Stimulated activated naive CD8-positive, alpha-beta T cell treated with anti-CD3 and anti-CD28 coated beads, Interleukin-15, amount 100 ng/mL, for 72 hours (primary cell): ENCODE measurements at regions not wholly inside any gene's neighbourhood (a gene's known extent, or its start where the extent isn't known, plus 50 kb on each side); places are given as distances from the start of the nearest gene placed in this dataset.

Experiments
- ATAC-seq: fragments of 150-1000 bp; cut with Tn5 transposase; 2 replicates; pipeline ENCODE4 v1.10.0; 2021; ENCODE audit warnings: mild to moderate bottlenecking, moderate library complexity
- DNase-seq, 2 donors: peaks; one replicate each; pipeline ENCODE4 v3.0.0; 2021 to 2022
- H3K27ac Mint-ChIP-seq, 2 donors: one replicate each; pipeline ENCODE4 v1.8.0; 2022; ENCODE audit warnings: mild to moderate bottlenecking in 2 of 2, mixed read lengths in 2 of 2, moderate library complexity in 2 of 2
- H3K27me3 Mint-ChIP-seq: one replicate; pipeline ENCODE4 v1.8.0; 2022; ENCODE audit warnings: mixed read lengths
- H3K4me1 Mint-ChIP-seq: one replicate; pipeline ENCODE4 v1.8.0; 2022; ENCODE audit warnings: mild to moderate bottlenecking, mixed read lengths
- H3K4me3 Mint-ChIP-seq, 2 donors: one replicate each; pipeline ENCODE4 v1.8.0; 2022; ENCODE audit warnings: mild to moderate bottlenecking in 2 of 2, mixed read lengths in 2 of 2, moderate library complexity in 1 of 2
- H3K9me3 Mint-ChIP-seq, 2 donors: one replicate each; pipeline ENCODE4 v1.8.0; 2022; ENCODE audit warnings: mixed read lengths in 2 of 2

GRCh38 chr1:184222652-184223052 is 164.2 kb upstream of the C1orf21 start:
- Mint-ChIP-seq H3K9me3 (no peaks in the 10 kb centered on the region), H3K27me3 (peaks cover 27% of the 10 kb centered on the region), H3K4me1 (no peaks in the 10 kb centered on the region), H3K27ac (no peak overlapping the region), H3K4me3 (no peak overlapping the region)
- DNase-seq (peak; percentile 25 to 37), ATAC-seq (no peak)

GRCh38 chr1:184223216-184223615 is 163.6 kb upstream of the C1orf21 start:
- DNase-seq (no peak), ATAC-seq (peak; percentile 39)
- H3K4me3 Mint-ChIP-seq, result no peak overlapping the region
- no peaks in the 10 kb centered on the region for H3K9me3 Mint-ChIP-seq
- peaks cover 26% of the 10 kb centered on the region for H3K27me3 Mint-ChIP-seq
- no peaks in the 10 kb centered on the region for H3K4me1 Mint-ChIP-seq
- H3K27ac Mint-ChIP-seq, result no peak overlapping the region

DNA sequence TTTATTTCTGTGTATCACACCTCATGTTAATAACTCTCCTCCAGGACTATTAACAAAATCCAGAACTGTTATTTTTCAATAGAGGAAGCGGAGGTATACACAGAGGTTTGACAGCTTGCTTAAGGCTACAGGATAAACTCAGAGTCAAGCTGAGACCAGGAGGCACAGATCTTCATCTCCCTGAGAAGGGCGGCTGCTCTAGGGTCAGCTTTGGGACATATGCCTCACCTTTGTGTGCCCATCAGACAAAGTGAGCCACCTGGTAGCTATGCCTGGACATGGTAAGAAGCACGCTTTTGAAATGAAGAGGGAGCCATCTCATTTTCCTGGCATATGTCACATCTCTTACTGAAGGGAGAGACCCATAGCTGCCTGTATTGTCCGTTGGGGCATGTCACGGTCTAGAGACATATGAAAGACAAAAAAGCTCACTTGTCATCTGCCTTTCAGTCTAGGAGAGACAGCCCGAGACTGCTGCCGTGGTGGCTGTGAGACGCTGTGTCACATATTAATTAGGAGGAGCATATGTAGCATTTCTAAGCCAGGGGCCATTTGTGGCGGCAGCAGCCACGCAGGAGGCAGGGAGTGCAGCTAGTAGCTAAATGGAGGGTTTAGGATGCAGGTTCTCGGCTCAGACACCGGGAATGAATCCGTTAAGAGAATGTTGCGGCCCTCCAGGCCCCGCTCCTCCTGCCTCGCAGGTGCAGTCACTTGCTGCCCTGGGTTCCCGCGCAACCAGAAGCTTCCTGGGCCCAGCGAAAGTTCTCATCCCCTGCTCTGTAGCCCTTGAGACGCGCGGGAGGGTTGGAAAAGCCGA is 161.3 kb upstream of the C1orf21 start:
- Mint-ChIP-seq H3K4me1 (no peaks in the 10 kb centered on the region), H3K27me3 (peaks cover 15% of the 10 kb centered on the region), H3K27ac (peak overlapping the region in 1 of 2 donors; percentile 42), H3K4me3 (no peak overlapping the region), H3K9me3 (no peaks in the 10 kb centered on the region)
- no peak for DNase-seq
- peak; percentile 9 for ATAC-seq

GRCh38 chr1:184226100-184226487 is 160.7 kb upstream of the C1orf21 start:
- Mint-ChIP-seq H3K4me3 (no peak overlapping the region), H3K9me3 (no peaks in the 10 kb centered on the region), H3K4me1 (no peaks in the 10 kb centered on the region), H3K27ac (no peak overlapping the region), H3K27me3 (peaks cover 15% of the 10 kb centered on the region)
- DNase-seq (no peak), ATAC-seq (peak; percentile 18)

DNA sequence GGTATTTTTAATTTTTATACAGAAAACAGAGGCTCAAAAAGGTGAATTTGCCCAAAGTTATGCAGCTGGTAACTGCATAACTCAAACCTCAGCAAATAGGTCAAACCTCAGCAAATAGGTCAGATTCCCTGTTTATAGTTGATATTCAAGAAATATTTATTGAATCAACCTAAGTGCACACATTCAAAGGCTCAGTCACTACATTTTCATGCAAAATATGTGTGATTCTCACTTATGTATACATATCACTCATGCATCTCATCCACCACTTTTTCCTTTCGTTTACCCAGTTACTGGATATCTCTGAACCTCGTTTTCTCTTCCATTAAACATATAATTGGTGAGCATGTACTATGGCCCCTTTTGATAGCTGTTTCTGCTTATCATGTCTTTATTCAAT is 158.3 kb upstream of the C1orf21 start:
- peaks cover 0 to under 1% of the 10 kb centered on the region in 2 donors for H3K9me3 Mint-ChIP-seq
- H3K4me3 Mint-ChIP-seq, result no peak overlapping the region
- DNase-seq, result no peak
- no peaks in the 10 kb centered on the region for H3K4me1 Mint-ChIP-seq
- H3K27ac Mint-ChIP-seq, result no peak overlapping the region
- no peak for ATAC-seq
- H3K27me3 Mint-ChIP-seq, result peaks cover 23% of the 10 kb centered on the region

DNA sequence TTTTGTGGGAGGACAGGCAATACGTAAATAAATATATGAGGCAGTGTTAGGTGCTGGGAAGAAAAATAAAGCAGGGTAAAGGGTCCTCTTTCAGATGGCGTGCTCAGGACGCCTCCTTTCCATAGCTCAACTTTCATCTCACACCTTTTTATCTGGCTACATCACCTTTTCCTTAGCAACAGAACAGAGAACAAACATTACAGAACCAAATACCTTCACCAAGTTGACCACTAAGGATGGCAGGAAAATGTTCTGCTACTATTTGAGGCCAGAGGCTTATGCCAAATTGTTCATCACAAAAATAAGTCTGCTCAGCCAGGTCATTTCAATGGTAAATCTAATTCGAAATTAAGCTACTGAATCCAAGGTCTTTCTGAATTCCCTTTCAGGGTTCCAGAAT is 149.2 kb upstream of the C1orf21 start:
- DNase-seq, result no peak
- Mint-ChIP-seq H3K9me3 (peaks cover 0 to 18% of the 10 kb centered on the region in 2 donors), H3K4me1 (no peaks in the 10 kb centered on the region)

DNA sequence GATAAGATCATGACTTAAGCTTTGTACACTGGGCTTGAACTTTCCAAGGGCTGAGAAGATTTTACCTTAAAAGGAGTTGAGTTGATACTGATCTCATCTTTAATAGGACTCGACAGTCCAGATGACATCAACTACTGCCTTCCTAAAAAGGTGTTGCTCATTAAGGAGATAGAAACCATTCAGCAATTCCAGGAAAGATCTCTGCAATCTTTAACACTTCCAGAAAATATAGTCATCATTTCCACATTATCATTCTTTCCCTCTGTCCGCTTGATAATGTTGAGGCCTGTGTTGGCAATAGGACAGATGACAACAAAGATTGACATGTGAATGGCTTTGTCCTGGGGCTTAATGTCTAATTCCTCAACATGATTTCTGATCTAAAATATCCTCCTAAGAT is 145.4 kb upstream of the C1orf21 start:
- no peak for DNase-seq
- no peaks in the 10 kb centered on the region for H3K9me3 Mint-ChIP-seq
- no peak for ATAC-seq
- peaks cover 7% of the 10 kb centered on the region for H3K27me3 Mint-ChIP-seq
- no peaks in the 10 kb centered on the region for H3K4me1 Mint-ChIP-seq
- no peak overlapping the region for H3K27ac Mint-ChIP-seq
- no peak overlapping the region for H3K4me3 Mint-ChIP-seq

More for the DNA sequence above, 149.2 kb upstream of the C1orf21 start:
- ATAC-seq, result no peak
- peaks cover 17% of the 10 kb centered on the region for H3K27me3 Mint-ChIP-seq
- no peak overlapping the region for H3K27ac Mint-ChIP-seq
- no peak overlapping the region for H3K4me3 Mint-ChIP-seq

DNA sequence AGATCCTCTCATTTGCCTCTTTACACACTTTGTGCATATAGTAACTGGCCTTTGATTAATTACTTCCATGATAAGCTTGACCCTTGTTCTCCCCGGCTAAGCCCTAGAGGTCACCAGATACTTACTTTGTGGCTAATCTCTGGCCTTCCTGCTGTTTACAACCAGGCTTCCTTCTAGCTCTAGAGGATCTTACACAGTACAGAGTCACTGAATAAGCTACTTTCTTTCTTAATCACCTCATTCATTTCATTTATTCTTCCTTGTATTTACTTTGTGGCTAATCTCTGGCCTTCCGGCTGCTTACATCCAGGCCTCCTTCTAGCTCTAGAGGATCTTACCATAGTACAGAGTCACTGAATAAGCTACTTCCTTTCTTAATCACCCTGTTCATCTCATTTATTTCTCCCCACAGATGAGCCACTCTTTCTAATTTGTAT is 144.3 kb upstream of the C1orf21 start:
- no peak overlapping the region for H3K27ac Mint-ChIP-seq

GRCh38 chr1:184244962-184245361 is 141.9 kb upstream of the C1orf21 start:
- no peak for DNase-seq
- Mint-ChIP-seq H3K9me3 (no peaks in the 10 kb centered on the region), H3K27ac (no peak overlapping the region), H3K4me3 (no peak overlapping the region), H3K27me3 (peaks cover 14% of the 10 kb centered on the region), H3K4me1 (no peaks in the 10 kb centered on the region)
- ATAC-seq, result no peak

More for the DNA sequence above, 144.3 kb upstream of the C1orf21 start:
- Mint-ChIP-seq H3K4me1 (no peaks in the 10 kb centered on the region), H3K4me3 (no peak overlapping the region), H3K27me3 (peaks cover 14% of the 10 kb centered on the region), H3K9me3 (no peaks in the 10 kb centered on the region)
- no peak for DNase-seq
- no peak for ATAC-seq

- DNase-seq, result no peak
- Mint-ChIP-seq H3K9me3 (no peaks in the 10 kb centered on the region), H3K4me3 (no peak overlapping the region), H3K4me1 (no peaks in the 10 kb centered on the region), H3K27me3 (peaks cover 14% of the 10 kb centered on the region), H3K27ac (no peak overlapping the region)
- no peak for ATAC-seq
Measured at GRCh38 chr1:184247671-184248070, 139.2 kb upstream of the C1orf21 start.

DNA sequence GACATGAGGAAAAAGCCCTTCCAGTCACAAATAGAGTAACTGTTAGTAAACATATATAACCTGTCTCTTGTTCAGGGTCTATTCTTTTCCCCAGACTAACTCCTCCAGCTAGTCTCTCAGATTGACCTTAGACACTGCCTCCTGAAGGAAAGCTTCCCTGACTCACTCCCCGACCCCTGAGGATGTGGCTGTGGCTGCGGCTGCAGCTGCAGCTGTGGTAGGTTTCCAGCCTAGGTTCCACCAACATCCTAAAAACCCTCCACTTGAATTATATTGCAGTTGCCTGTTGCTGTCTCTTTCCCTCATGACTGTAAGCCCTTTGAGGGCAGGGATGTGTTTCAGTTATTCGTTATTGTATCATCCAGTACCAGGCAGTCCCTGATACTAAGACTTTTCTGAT is 132.9 kb upstream of the C1orf21 start:
- Mint-ChIP-seq H3K9me3 (peaks cover 0 to 3% of the 10 kb centered on the region in 2 donors), H3K27me3 (peaks cover 14% of the 10 kb centered on the region), H3K27ac (no peak overlapping the region), H3K4me1 (no peaks in the 10 kb centered on the region), H3K4me3 (no peak overlapping the region)
- DNase-seq, result no peak
- no peak for ATAC-seq

DNA sequence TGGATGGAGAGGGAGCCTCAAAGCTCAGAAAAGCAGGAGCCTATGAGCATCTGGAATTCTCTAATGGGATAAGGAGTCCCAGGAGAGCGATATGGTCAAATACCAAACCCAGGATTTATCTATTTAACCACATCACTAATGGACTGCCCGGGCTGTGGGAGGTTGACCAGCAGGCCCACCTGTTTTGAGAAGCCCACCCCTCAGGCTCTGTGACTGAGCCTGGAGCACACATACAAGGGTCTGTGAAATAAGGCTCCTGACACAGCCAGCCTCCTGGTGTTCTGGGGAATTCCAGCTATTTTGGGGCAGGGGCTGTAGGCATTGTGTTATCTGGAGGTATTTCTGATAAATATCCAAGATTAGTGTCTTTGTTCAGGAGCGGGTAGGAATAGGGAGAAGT is 132.0 kb upstream of the C1orf21 start:
- ATAC-seq (no peak), DNase-seq (no peak)
- peaks cover 0 to 3% of the 10 kb centered on the region in 2 donors for H3K9me3 Mint-ChIP-seq
- peaks cover 14% of the 10 kb centered on the region for H3K27me3 Mint-ChIP-seq
- no peak overlapping the region for H3K27ac Mint-ChIP-seq
- H3K4me1 Mint-ChIP-seq, result no peaks in the 10 kb centered on the region
- H3K4me3 Mint-ChIP-seq, result no peak overlapping the region

DNA sequence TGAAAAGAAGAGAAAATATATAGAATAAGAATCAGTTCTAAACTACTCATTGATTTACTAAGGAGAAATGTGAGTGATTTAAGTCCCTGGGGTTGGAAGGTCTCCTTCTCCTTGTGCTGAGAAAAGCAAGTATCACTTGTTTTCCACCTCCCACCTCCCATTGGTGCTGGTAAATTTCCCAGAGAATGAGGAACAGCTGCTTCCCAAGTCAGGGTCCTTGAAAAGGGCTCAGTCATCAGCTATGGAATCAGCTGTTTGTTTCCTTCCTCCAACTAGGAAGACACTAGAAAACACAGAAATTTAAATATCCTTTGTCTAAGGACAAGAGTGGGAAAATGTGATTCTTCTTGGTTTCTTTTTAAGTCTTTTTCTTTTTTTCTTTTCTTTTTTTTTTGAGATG is 131.3 kb upstream of the C1orf21 start:
- H3K4me1 Mint-ChIP-seq, result no peaks in the 10 kb centered on the region
- peaks cover 14% of the 10 kb centered on the region for H3K27me3 Mint-ChIP-seq
- peaks cover 0 to 3% of the 10 kb centered on the region in 2 donors for H3K9me3 Mint-ChIP-seq
- no peak overlapping the region for H3K27ac Mint-ChIP-seq
- DNase-seq, result no peak
- H3K4me3 Mint-ChIP-seq, result no peak overlapping the region
- ATAC-seq, result no peak

- no peaks in the 10 kb centered on the region for H3K4me1 Mint-ChIP-seq
- H3K4me3 Mint-ChIP-seq, result no peak overlapping the region
- H3K27ac Mint-ChIP-seq, result no peak overlapping the region
- ATAC-seq (no peak), DNase-seq (no peak)
- peaks cover 0 to 3% of the 10 kb centered on the region in 2 donors for H3K9me3 Mint-ChIP-seq
- peaks cover 14% of the 10 kb centered on the region for H3K27me3 Mint-ChIP-seq
Measured at GRCh38 chr1:184257873-184258272, 129.0 kb upstream of the C1orf21 start.

GRCh38 chr1:184258525-184258924 is 128.3 kb upstream of the C1orf21 start:
- no peak for ATAC-seq
- no peak overlapping the region for H3K27ac Mint-ChIP-seq
- no peaks in the 10 kb centered on the region for H3K4me1 Mint-ChIP-seq
- H3K4me3 Mint-ChIP-seq, result no peak overlapping the region
- DNase-seq, result no peak
- H3K9me3 Mint-ChIP-seq, result peaks cover 0 to 2% of the 10 kb centered on the region in 2 donors
- peaks cover 14% of the 10 kb centered on the region for H3K27me3 Mint-ChIP-seq

- H3K9me3 Mint-ChIP-seq, result no peaks in the 10 kb centered on the region
- H3K27ac Mint-ChIP-seq, result no peak overlapping the region
- no peak overlapping the region for H3K4me3 Mint-ChIP-seq
- no peaks in the 10 kb centered on the region for H3K4me1 Mint-ChIP-seq
- DNase-seq, result no peak
- no peak for ATAC-seq
- H3K27me3 Mint-ChIP-seq, result peaks cover 14% of the 10 kb centered on the region
Measured at GRCh38 chr1:184260382-184260781, 126.4 kb upstream of the C1orf21 start.

DNA sequence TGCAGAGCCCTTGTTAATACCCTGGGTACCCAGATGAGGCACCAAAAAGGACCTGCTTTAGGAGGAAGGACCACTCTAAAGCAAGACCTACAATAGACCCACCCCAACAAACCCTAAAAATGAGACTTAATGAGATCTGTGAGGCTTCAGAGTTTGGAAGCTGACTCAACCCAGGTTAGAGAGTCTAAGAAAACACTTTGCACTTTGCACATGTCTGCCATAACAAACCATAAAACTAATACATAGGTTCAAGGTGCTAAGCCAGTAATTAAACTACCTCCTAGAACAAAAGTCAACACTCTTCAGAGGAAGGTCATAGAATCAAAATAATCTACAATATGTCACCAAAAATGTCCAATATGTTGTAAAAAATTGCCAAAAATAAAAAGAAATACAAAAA is 124.7 kb upstream of the C1orf21 start:
- H3K4me1 Mint-ChIP-seq, result no peaks in the 10 kb centered on the region
- DNase-seq, result no peak
- ATAC-seq, result no peak
- H3K9me3 Mint-ChIP-seq, result no peaks in the 10 kb centered on the region
- H3K4me3 Mint-ChIP-seq, result no peak overlapping the region
- no peak overlapping the region for H3K27ac Mint-ChIP-seq
- H3K27me3 Mint-ChIP-seq, result no peaks in the 10 kb centered on the region
